RWPE1 (cell line): ENCODE measurements at regions not wholly inside any gene's neighbourhood (a gene's known extent, or its start where the extent isn't known, plus 50 kb on each side); places are given as distances from the start of the nearest gene placed in this dataset.

Experiments
- CTCF ChIA-PET: fragments of 350-600 bp; sonication (Branson Sonifier 250); formaldehyde crosslinking; extraction: SDS; loops from one replicate; lab custom pipeline; 2021; lab: Yijun Ruan, JAX
- POLR2A ChIA-PET: fragments of 400-600 bp; formaldehyde crosslinking; extraction: SDS; loops from one replicate; lab custom pipeline; 2020; ENCODE audit warnings: antibody characterized with exemption; ENCODE audit not compliant: low non-redundant PET; lab: Yijun Ruan, JAX
- DNase-seq: peaks from one replicate; pipeline ENCODE4 v3.0.0; 2012; ENCODE audit warnings: low spot score
- H3K27ac ChIP-seq: fragments of 450-650 bp; 2 replicates; pipeline ENCODE4 v1.5.1; 2017
- CTCF ChIP-seq: fragments of 450-650 bp; conservative IDR thresholded peaks from 2 replicates; pipeline ENCODE4 v1.5.1; 2017; ENCODE audit warnings: low read depth, mild to moderate bottlenecking

DNA sequence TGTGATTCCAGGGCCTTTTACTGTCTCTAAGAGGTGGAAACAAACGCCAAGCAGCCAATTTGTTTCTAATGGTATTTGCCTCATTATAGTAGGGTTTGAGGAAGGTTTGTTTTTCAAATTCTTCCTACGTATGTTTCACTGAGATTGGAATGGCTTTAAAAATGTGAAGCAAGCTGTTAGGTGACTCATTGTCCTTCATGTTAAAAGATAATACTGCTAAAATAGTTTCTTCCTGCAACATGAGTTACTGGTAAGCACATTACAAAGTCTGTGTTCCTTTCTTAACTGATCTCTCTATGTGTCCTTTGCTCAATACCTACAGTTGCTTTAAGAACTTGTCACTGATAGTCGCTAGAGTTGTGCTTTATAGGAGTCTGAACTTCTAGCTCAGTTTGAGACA lies 1183.9 kb downstream of the RPA4 start:
- ChIA-PET POLR2A (no interaction called here), CTCF (no interaction called here)
- no peak overlapping the region for H3K27ac ChIP-seq
- no peak for DNase-seq
- no peak for TF ChIP-seq CTCF

- POLR2A ChIA-PET: no interaction called here
- no peak for TF ChIP-seq CTCF
- CTCF ChIA-PET: no interaction called here
- H3K27ac ChIP-seq: no peak overlapping the region
- DNase-seq: no peak
These were observed 1184.4 kb downstream of the RPA4 start for GRCh38 chrX:98068024-98068580.

DNA sequence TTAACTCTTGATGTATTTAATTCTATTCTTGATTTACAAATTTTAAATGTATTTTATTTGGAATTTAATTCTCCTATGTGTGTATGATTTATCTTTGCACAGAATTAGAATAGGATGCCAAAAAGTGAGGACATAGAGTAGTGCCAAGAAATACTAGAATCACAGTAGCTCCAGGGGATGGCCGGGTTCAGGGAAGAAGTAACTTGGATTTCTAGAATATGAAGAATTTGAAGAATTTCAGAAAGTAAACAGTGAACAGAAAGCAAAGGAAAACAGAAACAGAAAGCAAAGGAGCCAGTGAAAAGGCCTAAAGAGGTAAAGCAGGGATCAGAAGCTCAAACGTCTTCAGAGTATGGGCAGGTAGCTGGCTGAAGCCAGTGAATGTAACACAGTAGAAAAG lies 1187.6 kb downstream of the RPA4 start:
- no peak overlapping the region for H3K27ac ChIP-seq
- POLR2A ChIA-PET: no interaction called here
- TF ChIP-seq CTCF: no peak
- no peak for DNase-seq
- CTCF ChIA-PET: interaction anchor here (0.8 kb wide), 1 partner anchor 201 kb away, joined by 4 read pairs; no protein-coding TSS in a partner anchor

DNA sequence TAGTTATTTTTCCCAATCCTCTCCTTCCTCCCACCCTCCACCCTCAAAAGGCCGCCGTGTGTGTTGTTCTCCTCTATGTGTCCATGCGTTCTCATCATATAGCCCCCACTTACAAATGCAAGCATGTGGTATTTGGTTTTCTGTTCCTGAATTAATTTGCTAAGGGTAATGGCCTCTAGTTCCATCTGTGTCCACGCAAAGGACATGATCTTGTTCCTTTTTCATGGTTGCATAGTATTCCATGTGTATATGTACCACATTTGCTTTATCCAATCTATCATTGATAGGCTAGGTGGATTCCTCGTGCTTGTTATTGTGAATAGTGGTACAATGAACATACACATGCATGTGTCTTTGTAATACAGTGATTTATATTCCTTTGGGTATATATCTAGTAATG lies 1193.7 kb downstream of the RPA4 start:
- ChIA-PET POLR2A (no interaction called here), CTCF (no interaction called here)
- TF ChIP-seq CTCF: no peak
- no peak overlapping the region for H3K27ac ChIP-seq
- no peak for DNase-seq

DNA sequence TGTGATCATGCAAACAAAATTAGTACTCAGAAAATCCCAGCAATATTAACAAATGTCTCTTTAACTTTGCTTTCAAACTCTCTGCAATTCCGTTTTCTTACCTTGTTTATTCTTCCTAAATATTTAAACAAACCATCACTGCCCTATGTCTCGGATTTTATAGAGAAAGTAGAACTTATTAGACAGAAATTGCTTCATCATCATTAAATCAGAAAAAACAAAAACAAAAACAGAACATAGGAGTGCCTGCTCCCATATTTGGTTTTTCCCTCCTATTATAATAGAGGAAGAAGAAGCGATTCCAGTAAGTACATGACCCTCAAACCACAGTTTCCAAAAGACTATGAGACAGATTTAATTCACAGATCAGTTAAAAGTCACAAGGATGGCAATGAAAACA lies 1228.0 kb downstream of the RPA4 start:
- POLR2A ChIA-PET: no interaction called here

DNA sequence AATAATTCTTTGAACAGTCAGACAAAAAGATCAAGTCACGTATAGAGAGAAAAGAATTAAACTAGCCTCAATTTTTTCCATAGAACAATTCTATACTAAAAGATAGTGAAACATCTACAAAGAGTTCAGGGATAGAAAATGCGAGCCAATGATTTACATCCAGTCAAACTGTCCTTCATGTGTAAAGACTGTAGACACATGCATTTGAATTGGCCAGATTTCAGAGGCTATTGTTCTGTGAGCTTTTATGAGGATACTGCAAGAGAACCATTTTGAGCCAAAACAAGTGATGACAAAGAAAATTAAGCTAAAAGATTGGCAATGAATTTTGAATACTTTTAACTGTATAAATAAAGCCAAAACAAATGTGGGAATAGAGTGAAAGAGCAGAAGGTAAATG lies 1230.3 kb downstream of the RPA4 start:
- DNase-seq: no peak
- no peak overlapping the region for H3K27ac ChIP-seq
- TF ChIP-seq CTCF: no peak
- ChIA-PET CTCF (no interaction called here), POLR2A (no interaction called here)

More for the DNA sequence above, 1228.0 kb downstream of the RPA4 start:
- CTCF ChIA-PET: no interaction called here
- no peak overlapping the region for H3K27ac ChIP-seq
- TF ChIP-seq CTCF: no peak
- no peak for DNase-seq

GRCh38 chrX:98141466-98141865 lies 1257.8 kb downstream of the RPA4 start:
- POLR2A ChIA-PET: no interaction called here
- no peak for TF ChIP-seq CTCF
- H3K27ac ChIP-seq: no peak overlapping the region
- CTCF ChIA-PET: no interaction called here
- no peak for DNase-seq
